Spleen (tissue), 7 donors: ENCODE measurements at regions not wholly inside any gene's neighbourhood (a gene's known extent, or its start where the extent isn't known, plus 50 kb on each side); places are given as distances from the start of the nearest gene placed in this dataset.

Source experiments
- POLR2A ChIP-seq, 3 donors: fragments of 450-650 bp; IDR thresholded peaks; one replicate each; pipeline ENCODE4 v1.5.1; 2017; ENCODE audit warnings: antibody characterized with exemption in 3 of 3, mild to moderate bottlenecking in 1 of 3
- POLR2AphosphoS5 ChIP-seq, 3 donors: sonication (generic); formaldehyde crosslinking; IDR thresholded peaks; one replicate each; pipeline ENCODE4 v1.5.1; 2017; ENCODE audit warnings: antibody characterized with exemption in 3 of 3
- TF ChIP-seq, protein P1 (sequence below), 11 experiments: fragments of 200-600 bp in 7 of 11; fragments of 450-650 bp in 4 of 11; sonication (generic) in 4 of 11; IDR thresholded peaks in 8 of 11; conservative IDR thresholded peaks in 3 of 11; 1 replicate in 7 of 11; 2 replicates in 4 of 11; pipeline versions ENCODE4 v1.4.0 to v1.8.0; 2016 to 2021; ENCODE audit warnings: antibody characterized with exemption in 11 of 11, inconsistent platforms in 4 of 11, mild to moderate bottlenecking in 1 of 11
- donor health status: DM: no; HTN: no; CAD: no; lungs with moderate emphysema.
- donor health status: DM: no; HTN: no; CAD: no.
- donor health status: DM: no; HTN: no; CAD: no.

DNA sequence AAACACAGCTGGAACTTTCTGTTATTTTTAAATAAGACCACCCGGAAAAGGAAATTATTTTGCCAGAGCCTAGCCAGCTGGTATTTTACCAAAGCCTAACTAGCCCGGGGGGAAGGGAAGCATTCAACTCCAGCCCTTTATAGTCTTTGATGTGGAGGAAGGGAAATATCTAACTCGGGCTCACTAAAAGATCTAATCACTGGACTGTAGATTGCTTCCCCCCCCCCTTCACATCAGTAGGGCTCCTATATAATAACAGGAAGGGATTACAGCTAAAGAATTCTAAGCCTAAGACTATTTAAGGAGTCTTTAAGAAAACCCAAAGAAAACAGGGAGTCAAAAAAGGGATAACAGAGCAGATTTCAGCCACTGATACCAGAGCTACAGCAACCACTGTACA is 431.1 kb downstream of the KCNH5 start:
- TF ChIP-seq, protein P1, sequence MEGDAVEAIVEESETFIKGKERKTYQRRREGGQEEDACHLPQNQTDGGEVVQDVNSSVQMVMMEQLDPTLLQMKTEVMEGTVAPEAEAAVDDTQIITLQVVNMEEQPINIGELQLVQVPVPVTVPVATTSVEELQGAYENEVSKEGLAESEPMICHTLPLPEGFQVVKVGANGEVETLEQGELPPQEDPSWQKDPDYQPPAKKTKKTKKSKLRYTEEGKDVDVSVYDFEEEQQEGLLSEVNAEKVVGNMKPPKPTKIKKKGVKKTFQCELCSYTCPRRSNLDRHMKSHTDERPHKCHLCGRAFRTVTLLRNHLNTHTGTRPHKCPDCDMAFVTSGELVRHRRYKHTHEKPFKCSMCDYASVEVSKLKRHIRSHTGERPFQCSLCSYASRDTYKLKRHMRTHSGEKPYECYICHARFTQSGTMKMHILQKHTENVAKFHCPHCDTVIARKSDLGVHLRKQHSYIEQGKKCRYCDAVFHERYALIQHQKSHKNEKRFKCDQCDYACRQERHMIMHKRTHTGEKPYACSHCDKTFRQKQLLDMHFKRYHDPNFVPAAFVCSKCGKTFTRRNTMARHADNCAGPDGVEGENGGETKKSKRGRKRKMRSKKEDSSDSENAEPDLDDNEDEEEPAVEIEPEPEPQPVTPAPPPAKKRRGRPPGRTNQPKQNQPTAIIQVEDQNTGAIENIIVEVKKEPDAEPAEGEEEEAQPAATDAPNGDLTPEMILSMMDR (IDR thresholded peaks at IDR 0.05 in 8 of 11, conservative IDR thresholded peaks at IDR 0.05 in 3 of 11), result no peak
- no peak for TF ChIP-seq POLR2A (IDR thresholded peaks at IDR 0.05)
- no peak for TF ChIP-seq POLR2AphosphoS5 (IDR thresholded peaks at IDR 0.05)
